ENCODE measurements at regions not wholly inside any gene's neighbourhood (a gene's known extent, or its start where the extent isn't known, plus 50 kb on each side); places are given as distances from the start of the nearest gene placed in this dataset.
"Not testable (repeated sequence)": the region's sequence is repeated elsewhere in the genome, so short reads cannot be mapped to it uniquely, and the experiment has no call there.

GRCh38 chr2:14903709-14904374, 271.3 kb downstream of the LRATD1 start:
- TF ChIP-seq, protein P1, sequence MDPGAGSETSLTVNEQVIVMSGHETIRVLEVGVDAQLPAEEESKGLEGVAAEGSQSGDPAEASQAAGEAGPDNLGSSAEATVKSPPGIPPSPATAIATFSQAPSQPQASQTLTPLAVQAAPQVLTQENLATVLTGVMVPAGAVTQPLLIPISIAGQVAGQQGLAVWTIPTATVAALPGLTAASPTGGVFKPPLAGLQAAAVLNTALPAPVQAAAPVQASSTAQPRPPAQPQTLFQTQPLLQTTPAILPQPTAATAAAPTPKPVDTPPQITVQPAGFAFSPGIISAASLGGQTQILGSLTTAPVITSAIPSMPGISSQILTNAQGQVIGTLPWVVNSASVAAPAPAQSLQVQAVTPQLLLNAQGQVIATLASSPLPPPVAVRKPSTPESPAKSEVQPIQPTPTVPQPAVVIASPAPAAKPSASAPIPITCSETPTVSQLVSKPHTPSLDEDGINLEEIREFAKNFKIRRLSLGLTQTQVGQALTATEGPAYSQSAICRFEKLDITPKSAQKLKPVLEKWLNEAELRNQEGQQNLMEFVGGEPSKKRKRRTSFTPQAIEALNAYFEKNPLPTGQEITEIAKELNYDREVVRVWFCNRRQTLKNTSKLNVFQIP (CRISPR knock-in tag; IDR thresholded peaks at IDR 0.05; ENCODE audit: borderline replicate concordance, low read depth), result no peak
- TF ChIP-seq ZNF70 (CRISPR knock-in tag; IDR thresholded peaks at IDR 0.05) (no peak), RARB (CRISPR knock-in tag; IDR thresholded peaks at IDR 0.05) (no peak), TSHZ2 (CRISPR knock-in tag; IDR thresholded peaks at IDR 0.05) (no peak), OSR1 (CRISPR knock-in tag; IDR thresholded peaks at IDR 0.05) (no peak), ZFP3 (CRISPR knock-in tag; IDR thresholded peaks at IDR 0.05) (no peak), ZC3H10 (CRISPR knock-in tag; IDR thresholded peaks at IDR 0.05) (no peak), SNAI2 (CRISPR knock-in tag; IDR thresholded peaks at IDR 0.05) (no peak)
- TF ChIP-seq, protein P2, sequence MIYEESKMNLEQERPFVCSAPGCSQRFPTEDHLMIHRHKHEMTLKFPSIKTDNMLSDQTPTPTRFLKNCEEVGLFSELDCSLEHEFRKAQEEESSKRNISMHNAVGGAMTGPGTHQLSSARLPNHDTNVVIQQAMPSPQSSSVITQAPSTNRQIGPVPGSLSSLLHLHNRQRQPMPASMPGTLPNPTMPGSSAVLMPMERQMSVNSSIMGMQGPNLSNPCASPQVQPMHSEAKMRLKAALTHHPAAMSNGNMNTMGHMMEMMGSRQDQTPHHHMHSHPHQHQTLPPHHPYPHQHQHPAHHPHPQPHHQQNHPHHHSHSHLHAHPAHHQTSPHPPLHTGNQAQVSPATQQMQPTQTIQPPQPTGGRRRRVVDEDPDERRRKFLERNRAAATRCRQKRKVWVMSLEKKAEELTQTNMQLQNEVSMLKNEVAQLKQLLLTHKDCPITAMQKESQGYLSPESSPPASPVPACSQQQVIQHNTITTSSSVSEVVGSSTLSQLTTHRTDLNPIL (CRISPR knock-in tag; IDR thresholded peaks at IDR 0.05; ENCODE audit: low read depth), result no peak
- no peak for ATAC-seq

DNA sequence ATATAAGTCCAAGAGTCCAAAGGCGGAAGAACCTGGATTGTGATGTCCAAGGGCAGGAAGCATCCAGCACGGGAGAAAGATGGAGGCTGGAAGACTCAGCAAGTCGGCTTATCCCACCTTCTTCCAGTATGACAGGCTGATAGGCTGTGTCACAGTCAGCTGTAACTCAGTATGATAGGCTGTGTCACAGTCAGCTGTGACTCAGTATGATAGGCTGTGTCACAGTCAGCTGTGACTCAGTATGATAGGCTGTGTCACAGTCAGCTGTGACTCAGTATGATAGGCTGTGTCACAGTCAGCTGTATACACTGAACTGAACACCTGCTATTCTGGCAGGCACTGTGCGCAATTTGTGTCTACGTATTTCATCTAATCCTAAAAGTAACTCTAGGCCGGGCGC, 271.9 kb downstream of the LRATD1 start:
- not testable (repeated sequence) for ATAC-seq

DNA sequence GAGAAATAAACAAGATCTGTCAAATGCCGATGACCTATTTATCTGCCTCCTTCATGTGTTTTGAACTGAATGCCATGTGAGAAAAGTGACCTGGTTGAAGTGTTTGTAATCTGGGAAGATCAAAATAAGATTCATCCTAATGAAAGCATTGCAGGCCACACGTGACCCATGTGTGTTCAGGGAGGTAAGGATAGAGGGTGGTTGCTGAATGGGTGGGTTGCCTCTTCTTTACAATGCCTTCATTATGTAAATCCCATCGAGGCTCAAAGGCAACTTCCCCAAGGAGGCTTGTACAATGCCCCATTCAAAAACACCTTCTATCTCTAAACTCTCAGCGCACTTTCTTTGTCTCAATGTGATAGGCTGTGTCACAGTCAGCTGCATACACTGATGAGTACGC, 273.1 kb downstream of the LRATD1 start:
- ATAC-seq, result no peak
- TF ChIP-seq, protein P2 (CRISPR knock-in tag; IDR thresholded peaks at IDR 0.05; ENCODE audit: low read depth), result no peak
- TF ChIP-seq RARB (CRISPR knock-in tag; IDR thresholded peaks at IDR 0.05), result no peak
- TF ChIP-seq CSRNP3 (CRISPR knock-in tag; IDR thresholded peaks at IDR 0.05), result no peak
- TF ChIP-seq ZNF565 (CRISPR knock-in tag; conservative IDR thresholded peaks at IDR 0.05; ENCODE audit: low read depth), result no peak
- TF ChIP-seq ZNF70 (CRISPR knock-in tag; IDR thresholded peaks at IDR 0.05), result no peak
- no peak for TF ChIP-seq ARNTL (CRISPR knock-in tag; IDR thresholded peaks at IDR 0.05; ENCODE audit: borderline replicate concordance, low read depth)
- no peak for TF ChIP-seq OSR1 (CRISPR knock-in tag; IDR thresholded peaks at IDR 0.05)
- no peak for TF ChIP-seq ISL1 (CRISPR knock-in tag; IDR thresholded peaks at IDR 0.05)

GRCh38 chr2:14907014-14907612, 274.6 kb downstream of the LRATD1 start:
- no peak for TF ChIP-seq SNAI2 (CRISPR knock-in tag; IDR thresholded peaks at IDR 0.05)
- TF ChIP-seq, protein P3, sequence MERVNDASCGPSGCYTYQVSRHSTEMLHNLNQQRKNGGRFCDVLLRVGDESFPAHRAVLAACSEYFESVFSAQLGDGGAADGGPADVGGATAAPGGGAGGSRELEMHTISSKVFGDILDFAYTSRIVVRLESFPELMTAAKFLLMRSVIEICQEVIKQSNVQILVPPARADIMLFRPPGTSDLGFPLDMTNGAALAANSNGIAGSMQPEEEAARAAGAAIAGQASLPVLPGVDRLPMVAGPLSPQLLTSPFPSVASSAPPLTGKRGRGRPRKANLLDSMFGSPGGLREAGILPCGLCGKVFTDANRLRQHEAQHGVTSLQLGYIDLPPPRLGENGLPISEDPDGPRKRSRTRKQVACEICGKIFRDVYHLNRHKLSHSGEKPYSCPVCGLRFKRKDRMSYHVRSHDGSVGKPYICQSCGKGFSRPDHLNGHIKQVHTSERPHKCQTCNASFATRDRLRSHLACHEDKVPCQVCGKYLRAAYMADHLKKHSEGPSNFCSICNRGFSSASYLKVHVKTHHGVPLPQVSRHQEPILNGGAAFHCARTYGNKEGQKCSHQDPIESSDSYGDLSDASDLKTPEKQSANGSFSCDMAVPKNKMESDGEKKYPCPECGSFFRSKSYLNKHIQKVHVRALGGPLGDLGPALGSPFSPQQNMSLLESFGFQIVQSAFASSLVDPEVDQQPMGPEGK (CRISPR knock-in tag; IDR thresholded peaks at IDR 0.05; ENCODE audit: borderline replicate concordance), result no peak
- no peak for TF ChIP-seq ISL1 (CRISPR knock-in tag; IDR thresholded peaks at IDR 0.05)
- no peak for TF ChIP-seq GLIS3 (CRISPR knock-in tag; IDR thresholded peaks at IDR 0.05)
- no peak for TF ChIP-seq CSDC2 (CRISPR knock-in tag; IDR thresholded peaks at IDR 0.05)
- no peak for ATAC-seq
